ENCODE measurements at regions not wholly inside any gene's neighbourhood (a gene's known extent, or its start where the extent isn't known, plus 50 kb on each side); places are given as distances from the start of the nearest gene placed in this dataset.

GRCh38 chr21:28602546-28602945, 390.1 kb downstream of the LTN1 start:
- TF ChIP-seq ZNF281 (CRISPR knock-in tag; IDR thresholded peaks at IDR 0.05) (no peak), MYBL2 (CRISPR knock-in tag; IDR thresholded peaks at IDR 0.05) (no peak), CTCF (IDR thresholded peaks at IDR 0.05) (no peak), CREB1 (CRISPR knock-in tag; IDR thresholded peaks at IDR 0.05) (no peak)
